Mesendoderm (in vitro differentiated cells): ENCODE measurements at regions not wholly inside any gene's neighbourhood (a gene's known extent, or its start where the extent isn't known, plus 50 kb on each side); places are given as distances from the start of the nearest gene placed in this dataset.

Experiments used
- DNase-seq: peaks from one replicate; pipeline ENCODE4 v3.0.0; 2013
- H2AK5ac ChIP-seq: 2 replicates; pipeline ENCODE4 v1.6.1; 2013; ENCODE audit warnings: low read length, inconsistent platforms
- H2BK120ac ChIP-seq: 2 replicates; pipeline ENCODE4 v1.6.1; 2013; ENCODE audit warnings: low read depth, mild to moderate bottlenecking, low read length, moderate library complexity, mixed read lengths
- H2BK15ac ChIP-seq: replicated peaks from 2 replicates; pipeline ENCODE4 v1.6.1; 2013; ENCODE audit warnings: low read depth, mild to moderate bottlenecking, moderate library complexity
- H2BK5ac ChIP-seq: 2 replicates; pipeline ENCODE4 v1.6.1; 2013; ENCODE audit warnings: low read length, inconsistent platforms
- H3K18ac ChIP-seq: 2 replicates; pipeline ENCODE4 v1.6.1; 2013; ENCODE audit warnings: mild to moderate bottlenecking, low read length, mixed read lengths
- H3K23ac ChIP-seq: one replicate; pipeline ENCODE4 v1.6.1; 2013; ENCODE audit warnings: low read length
- H3K27ac ChIP-seq: 2 replicates; pipeline ENCODE4 v1.5.1; 2013; ENCODE audit warnings: low read depth, mild to moderate bottlenecking, inconsistent platforms, low read length, moderate library complexity
- H3K27me3 ChIP-seq: 2 replicates; pipeline ENCODE4 v1.6.1; 2013; ENCODE audit warnings: low read length, control low read depth, mild to moderate bottlenecking, inconsistent platforms; ENCODE audit not compliant: insufficient read depth, poor library complexity
- H3K36me3 ChIP-seq: 2 replicates; pipeline ENCODE4 v1.6.1; 2013; ENCODE audit warnings: low read length, inconsistent platforms; ENCODE audit not compliant: control insufficient read depth, insufficient read depth
- H3K4ac ChIP-seq: one replicate; pipeline ENCODE4 v1.6.1; 2013; ENCODE audit warnings: low read depth, mild to moderate bottlenecking, low read length, moderate library complexity
- H3K4me1 ChIP-seq: 2 replicates; pipeline ENCODE4 v1.6.1; 2013; ENCODE audit warnings: low read depth, low read length, inconsistent platforms; ENCODE audit not compliant: control insufficient read depth
- H3K4me2 ChIP-seq: 2 replicates; pipeline ENCODE4 v1.6.1; 2013; ENCODE audit warnings: low read length
- H3K4me3 ChIP-seq: 2 replicates; pipeline ENCODE4 v1.5.1; 2013; ENCODE audit warnings: mild to moderate bottlenecking, low read length
- H3K56ac ChIP-seq: one replicate; pipeline ENCODE4 v1.6.1; 2013; ENCODE audit warnings: low read length
- H3K79me1 ChIP-seq: 2 replicates; pipeline ENCODE4 v1.6.1; 2013; ENCODE audit warnings: low read length, inconsistent platforms
- H3K79me2 ChIP-seq: 2 replicates; pipeline ENCODE4 v1.6.1; 2013; ENCODE audit warnings: mild to moderate bottlenecking, low read length; ENCODE audit not compliant: control insufficient read depth, insufficient read depth
- H3K9ac ChIP-seq: 2 replicates; pipeline ENCODE4 v1.6.1; 2013; ENCODE audit warnings: low read length, inconsistent platforms
- H4K5ac ChIP-seq: one replicate; pipeline ENCODE4 v1.6.1; 2013; ENCODE audit warnings: low read length
- H4K8ac ChIP-seq: one replicate; pipeline ENCODE4 v1.6.1; 2013; ENCODE audit warnings: low read depth, mild to moderate bottlenecking, control low read depth, low read length, moderate library complexity
- WGBS: extraction: QIAGEN DNeasy Blood & Tissue Kit; methylation state at CpG from one replicate; pipeline ENCODE4 v1.1.7; 2013; ENCODE audit warnings: low lambda C conversion rate, missing lambda C conversion rate; ENCODE audit not compliant: insufficient coverage; ENCODE audit errors: extremely low coverage; 5-methylcytosine and 5-hydroxymethylcytosine counted together

- Histone ChIP-seq H3K4me3 (no peak overlapping the region), H2BK5ac (no peak overlapping the region), H3K23ac (no peak overlapping the region), H3K79me1 (no peaks in the 10 kb centered on the region), H2BK15ac (no peak overlapping the region), H3K18ac (no peak overlapping the region), H4K8ac (no peak overlapping the region), H3K27me3 (no peaks in the 10 kb centered on the region), H3K79me2 (no peaks in the 10 kb centered on the region), H2AK5ac (no peak overlapping the region), H3K56ac (no peak overlapping the region), H3K36me3 (no peaks in the 10 kb centered on the region), H3K4me2 (no peak overlapping the region), H2BK120ac (no peak overlapping the region), H3K4ac (no peak overlapping the region), H3K9ac (no peak overlapping the region), H3K4me1 (no peaks in the 10 kb centered on the region), H4K5ac (no peak overlapping the region), H3K27ac (no peak overlapping the region)
- WGBS: no CpG with 5 or more reads among the region's 3 CpGs
- no peak for DNase-seq
Observed at GRCh38 chr6:91705646-91706045, 1118.8 kb upstream of the MAP3K7 start.

- WGBS: no CpG with 5 or more reads among the region's 2 CpGs
- H3K4ac ChIP-seq: no peak overlapping the region
- no peak for DNase-seq
Observed at GRCh38 chr6:91704531-91704930, 1117.7 kb upstream of the MAP3K7 start.

GRCh38 chr6:91697010-91697695, 1110.3 kb upstream of the MAP3K7 start:
- Histone ChIP-seq H3K27me3 (no peaks in the 10 kb centered on the region), H3K4me1 (no peaks in the 10 kb centered on the region), H3K4ac (no peak overlapping the region), H3K4me2 (no peak overlapping the region), H2BK120ac (no peak overlapping the region), H2AK5ac (no peak overlapping the region), H3K56ac (no peak overlapping the region), H4K5ac (no peak overlapping the region), H3K18ac (no peak overlapping the region), H3K79me2 (no peaks in the 10 kb centered on the region), H2BK5ac (no peak overlapping the region), H2BK15ac (no peak overlapping the region), H3K27ac (no peak overlapping the region), H3K9ac (no peak overlapping the region), H3K23ac (no peak overlapping the region), H3K4me3 (no peak overlapping the region), H3K79me1 (no peaks in the 10 kb centered on the region), H4K8ac (no peak overlapping the region), H3K36me3 (no peaks in the 10 kb centered on the region)
- whole genome bisulfite sequencing: no CpG with 5 or more reads among the region's 3 CpGs
- DNase-seq: no peak

More at GRCh38 chr6:91704531-91704930, 1117.7 kb upstream of the MAP3K7 start:
- H4K5ac ChIP-seq: no peak overlapping the region
- no peaks in the 10 kb centered on the region for H3K36me3 ChIP-seq
- H3K4me2 ChIP-seq: no peak overlapping the region
- no peaks in the 10 kb centered on the region for H3K79me2 ChIP-seq
- H2BK5ac ChIP-seq: no peak overlapping the region
- no peak overlapping the region for H3K23ac ChIP-seq
- no peak overlapping the region for H2AK5ac ChIP-seq
- no peak overlapping the region for H4K8ac ChIP-seq
- no peak overlapping the region for H3K18ac ChIP-seq
- H2BK120ac ChIP-seq: no peak overlapping the region
- H3K56ac ChIP-seq: no peak overlapping the region
- H2BK15ac ChIP-seq: no peak overlapping the region
- H3K27me3 ChIP-seq: no peaks in the 10 kb centered on the region
- no peaks in the 10 kb centered on the region for H3K79me1 ChIP-seq
- H3K4me3 ChIP-seq: no peak overlapping the region
- no peaks in the 10 kb centered on the region for H3K4me1 ChIP-seq
- H3K9ac ChIP-seq: no peak overlapping the region
- no peak overlapping the region for H3K27ac ChIP-seq

GRCh38 chr6:91695221-91695620, 1108.3 kb upstream of the MAP3K7 start:
- no peak overlapping the region for H3K56ac ChIP-seq
- no peak overlapping the region for H3K4ac ChIP-seq
- H3K36me3 ChIP-seq: no peaks in the 10 kb centered on the region
- H3K18ac ChIP-seq: no peak overlapping the region
- no peak overlapping the region for H3K23ac ChIP-seq
- H2BK5ac ChIP-seq: no peak overlapping the region
- DNase-seq: no peak
- no peaks in the 10 kb centered on the region for H3K27me3 ChIP-seq
- H4K8ac ChIP-seq: no peak overlapping the region
- H3K4me2 ChIP-seq: no peak overlapping the region
- no peak overlapping the region for H2BK120ac ChIP-seq
- WGBS: no CpG with 5 or more reads among the region's 3 CpGs
- no peak overlapping the region for H2BK15ac ChIP-seq
- no peak overlapping the region for H3K4me3 ChIP-seq
- no peaks in the 10 kb centered on the region for H3K79me1 ChIP-seq
- H3K4me1 ChIP-seq: no peaks in the 10 kb centered on the region
- H4K5ac ChIP-seq: no peak overlapping the region
- H3K27ac ChIP-seq: no peak overlapping the region
- no peaks in the 10 kb centered on the region for H3K79me2 ChIP-seq
- H3K9ac ChIP-seq: no peak overlapping the region
- H2AK5ac ChIP-seq: no peak overlapping the region

- H2BK120ac ChIP-seq: no peak overlapping the region
- H2AK5ac ChIP-seq: no peak overlapping the region
- H3K4me2 ChIP-seq: no peak overlapping the region
- H3K27ac ChIP-seq: no peak overlapping the region
- no peak overlapping the region for H4K5ac ChIP-seq
- H3K4me1 ChIP-seq: no peaks in the 10 kb centered on the region
- H3K27me3 ChIP-seq: no peaks in the 10 kb centered on the region
- no peak overlapping the region for H2BK15ac ChIP-seq
- H3K56ac ChIP-seq: no peak overlapping the region
- no CpG with 5 or more reads among the region's 6 CpGs for WGBS
- H3K23ac ChIP-seq: no peak overlapping the region
- no peaks in the 10 kb centered on the region for H3K79me2 ChIP-seq
- H3K4ac ChIP-seq: no peak overlapping the region
- no peak for DNase-seq
- no peaks in the 10 kb centered on the region for H3K79me1 ChIP-seq
- no peak overlapping the region for H3K18ac ChIP-seq
- H2BK5ac ChIP-seq: no peak overlapping the region
- H4K8ac ChIP-seq: no peak overlapping the region
- H3K9ac ChIP-seq: no peak overlapping the region
- H3K4me3 ChIP-seq: no peak overlapping the region
- no peaks in the 10 kb centered on the region for H3K36me3 ChIP-seq
Observed at GRCh38 chr6:91694016-91694654, 1107.3 kb upstream of the MAP3K7 start.
